ENCODE measurements at regions not wholly inside any gene's neighbourhood (a gene's known extent, or its start where the extent isn't known, plus 50 kb on each side); places are given as distances from the start of the nearest gene placed in this dataset.

GRCh38 chr9:95736891-95737522, 138.5 kb upstream of the ERCC6L2 start:
- TF ChIP-seq FOXA1 (IDR thresholded peaks at IDR 0.05; ENCODE audit: borderline replicate concordance) = no peak
- TF ChIP-seq MYBL2 (IDR thresholded peaks at IDR 0.05; ENCODE audit: low read depth) = no peak
- TF ChIP-seq MYBL2 (CRISPR knock-in tag; IDR thresholded peaks at IDR 0.05; ENCODE audit: borderline replicate concordance) = no peak

Measured in K562 (cell line).